ENCODE measurements at regions not wholly inside any gene's neighbourhood (a gene's known extent, or its start where the extent isn't known, plus 50 kb on each side); places are given as distances from the start of the nearest gene placed in this dataset.

DNA sequence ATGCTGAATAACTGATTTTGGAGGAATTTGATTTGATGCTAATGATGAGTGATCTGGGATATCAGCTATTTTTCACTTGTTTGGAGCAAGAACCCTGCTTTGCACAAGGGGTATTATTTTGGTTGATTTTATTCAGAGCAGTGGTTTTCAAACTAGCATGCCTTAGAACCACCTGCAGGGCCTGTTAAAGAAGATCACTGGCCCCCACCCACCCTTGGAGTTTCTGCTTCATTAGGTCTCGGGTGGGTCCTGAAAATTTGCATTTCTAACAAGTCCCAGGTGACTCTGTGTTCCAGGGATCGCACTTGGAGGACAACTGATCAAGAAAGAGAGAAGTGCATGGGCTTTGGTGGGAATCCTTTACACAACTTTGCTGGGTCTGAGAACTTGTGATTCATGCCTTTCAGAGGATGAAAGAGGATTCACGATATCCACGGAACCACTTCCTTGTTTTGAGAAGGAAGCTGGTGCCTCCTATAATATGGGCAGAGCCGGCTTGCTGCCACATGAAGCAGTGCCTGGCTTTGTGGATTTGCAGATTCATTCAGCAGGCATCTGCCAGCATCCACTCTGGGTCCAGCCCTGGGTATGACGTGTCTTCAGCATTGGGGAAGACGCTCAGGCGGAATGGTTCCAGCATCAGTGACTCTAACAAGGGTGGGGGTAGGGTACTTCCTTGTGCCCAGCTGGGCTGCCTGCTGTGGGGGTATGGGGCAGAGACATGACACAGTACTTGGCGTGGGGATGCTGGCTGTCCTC, 106.6 kb upstream of the PITX1 start:
- TF ChIP-seq POLR2AphosphoS5 (IDR thresholded peaks at IDR 0.05; ENCODE audit: borderline replicate concordance, low read depth, low read length): no peak
- TF ChIP-seq EZH2 (IDR thresholded peaks at IDR 0.05): no peak
- no peak for TF ChIP-seq FOXP2 (optimal IDR thresholded peaks at IDR 0.05; ENCODE audit: control extremely low read depth, extremely low read length, insufficient read depth)

Measured in SK-N-MC (cell line).